HG03565 (cell line): ENCODE measurements at regions not wholly inside any gene's neighbourhood (a gene's known extent, or its start where the extent isn't known, plus 50 kb on each side); places are given as distances from the start of the nearest gene placed in this dataset.
"Not testable (repeated sequence)": the region's sequence is repeated elsewhere in the genome, so short reads cannot be mapped to it uniquely, and the experiment has no call there.

Experiments
- ATAC-seq: cut with Tn5 transposase; IDR thresholded peaks from one replicate; pipeline ENCODE4 v1.9.1; 2021; ENCODE audit warnings: mild to moderate bottlenecking, moderate library complexity; ENCODE audit not compliant: unreplicated experiment

DNA sequence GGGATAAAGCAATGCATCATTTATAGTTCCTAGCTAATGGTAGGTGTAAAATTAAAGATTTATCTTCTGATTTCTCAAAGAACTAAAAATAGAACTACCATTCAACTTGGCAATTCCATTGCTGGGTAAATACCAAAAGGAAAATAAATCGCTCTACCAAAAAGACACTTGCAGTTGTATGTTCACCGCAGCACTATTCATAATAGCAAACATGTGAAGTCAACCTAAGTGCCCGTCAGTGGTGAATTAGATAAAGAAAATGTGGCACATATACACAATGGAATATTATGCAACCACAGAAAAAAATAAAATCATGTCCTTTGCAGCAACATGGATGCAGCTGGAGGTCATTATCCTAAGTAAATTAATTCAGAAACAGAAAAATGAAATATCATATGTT lies 192.8 kb upstream of the ADRA1D start:
- no peak for ATAC-seq

DNA sequence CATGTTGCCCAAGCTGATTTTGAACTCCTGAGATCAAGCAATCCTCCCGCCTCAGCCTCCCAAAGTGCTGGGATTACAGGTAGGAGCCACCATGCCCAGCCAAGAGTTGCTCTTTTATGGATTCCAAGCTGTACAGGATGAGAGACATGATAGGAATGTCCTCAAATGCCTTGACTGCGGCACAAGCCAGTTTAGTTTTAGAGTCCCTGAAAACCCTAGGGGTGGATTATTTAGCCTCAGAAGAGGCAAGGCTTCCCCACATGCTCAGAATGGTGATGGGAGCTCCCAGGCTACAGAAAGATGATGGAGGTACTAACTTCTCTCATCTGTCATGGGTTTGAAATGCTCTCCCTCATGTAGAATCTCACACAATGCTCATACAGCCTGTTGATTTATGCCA lies 192.1 kb upstream of the ADRA1D start:
- no peak for ATAC-seq

DNA sequence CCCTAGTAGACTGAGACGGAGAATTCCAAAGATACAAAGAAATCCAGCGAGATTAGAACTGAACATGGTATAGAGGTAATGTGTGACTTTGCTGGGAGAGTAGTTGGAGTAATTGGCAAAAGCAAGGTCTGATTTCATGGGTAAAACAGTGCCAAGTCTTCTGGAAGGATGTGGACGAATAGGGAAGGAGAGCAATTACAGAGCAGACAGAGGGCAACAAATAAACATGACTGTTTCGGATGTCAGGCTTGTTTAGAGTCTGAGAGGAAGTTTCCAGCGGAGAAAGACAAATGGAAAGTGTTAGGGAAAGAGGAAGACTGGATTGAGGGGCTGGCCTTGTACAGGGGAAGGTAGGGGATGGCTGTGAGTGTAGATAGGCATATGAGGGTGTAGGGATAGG lies 190.4 kb upstream of the ADRA1D start:
- ATAC-seq: no peak

GRCh38 chr20:4437131-4437530 lies 188.0 kb upstream of the ADRA1D start:
- ATAC-seq: no peak

GRCh38 chr20:4435671-4436455 lies 186.8 kb upstream of the ADRA1D start:
- ATAC-seq: no peak

DNA sequence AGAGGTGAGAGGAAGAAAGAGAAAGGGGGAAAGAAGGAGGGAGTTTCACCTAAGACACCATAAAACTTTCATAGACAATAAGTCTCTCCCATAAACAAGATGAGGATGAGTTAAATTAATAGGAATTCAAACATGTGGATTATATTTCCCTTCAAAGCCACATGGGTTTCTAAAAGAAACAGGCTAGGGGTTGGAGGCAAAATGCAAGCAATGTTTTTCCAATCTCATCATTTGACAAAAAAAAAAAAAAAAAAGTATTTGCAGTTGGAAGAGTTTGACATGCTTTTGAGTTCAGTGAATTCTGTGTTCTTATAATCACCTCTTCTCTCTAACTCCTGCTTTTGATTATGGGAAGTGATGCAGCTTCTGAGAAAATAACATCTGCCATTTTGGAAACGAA lies 186.1 kb upstream of the ADRA1D start:
- ATAC-seq: no peak

DNA sequence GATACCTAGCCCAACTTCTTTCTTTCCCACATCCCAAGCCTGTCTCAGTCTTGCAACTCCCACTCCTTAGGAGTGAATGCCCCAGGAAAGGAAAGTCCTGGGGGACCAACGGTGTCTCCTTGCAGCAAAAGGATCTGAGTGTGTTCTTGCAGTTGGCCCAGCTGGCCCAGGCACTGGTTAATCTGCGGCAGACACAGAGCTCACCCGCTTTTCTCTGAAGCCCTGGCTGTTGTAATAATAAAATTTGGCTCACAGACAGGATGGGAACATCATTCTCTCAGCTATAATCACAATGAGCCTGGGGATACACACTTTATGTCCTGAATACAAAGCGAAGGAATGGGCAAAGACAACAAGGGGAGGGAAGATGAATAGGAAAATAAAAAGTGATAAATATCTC lies 185.6 kb upstream of the ADRA1D start:
- no peak for ATAC-seq

GRCh38 chr20:4431446-4431845 lies 182.4 kb upstream of the ADRA1D start:
- no peak for ATAC-seq

DNA sequence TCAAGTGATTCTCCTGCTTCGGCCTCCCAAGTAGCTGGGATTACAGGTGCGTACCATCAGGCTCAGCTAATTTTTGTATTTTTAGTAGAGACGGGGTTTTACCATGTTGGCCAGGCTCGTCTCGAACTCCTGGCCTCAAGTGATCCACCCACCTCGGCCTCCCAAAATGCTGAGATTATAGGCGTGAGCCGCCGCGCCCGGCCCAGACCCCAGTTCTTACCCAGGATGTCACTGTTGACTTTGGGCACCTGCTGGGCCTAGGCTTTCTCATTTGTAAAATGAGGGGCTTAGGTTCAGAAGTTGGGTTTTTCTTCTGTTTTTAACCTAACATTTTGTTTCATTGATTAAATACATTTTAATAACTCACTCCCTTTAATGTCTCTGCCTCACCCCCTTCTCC lies 181.7 kb upstream of the ADRA1D start:
- ATAC-seq: not testable (repeated sequence)

DNA sequence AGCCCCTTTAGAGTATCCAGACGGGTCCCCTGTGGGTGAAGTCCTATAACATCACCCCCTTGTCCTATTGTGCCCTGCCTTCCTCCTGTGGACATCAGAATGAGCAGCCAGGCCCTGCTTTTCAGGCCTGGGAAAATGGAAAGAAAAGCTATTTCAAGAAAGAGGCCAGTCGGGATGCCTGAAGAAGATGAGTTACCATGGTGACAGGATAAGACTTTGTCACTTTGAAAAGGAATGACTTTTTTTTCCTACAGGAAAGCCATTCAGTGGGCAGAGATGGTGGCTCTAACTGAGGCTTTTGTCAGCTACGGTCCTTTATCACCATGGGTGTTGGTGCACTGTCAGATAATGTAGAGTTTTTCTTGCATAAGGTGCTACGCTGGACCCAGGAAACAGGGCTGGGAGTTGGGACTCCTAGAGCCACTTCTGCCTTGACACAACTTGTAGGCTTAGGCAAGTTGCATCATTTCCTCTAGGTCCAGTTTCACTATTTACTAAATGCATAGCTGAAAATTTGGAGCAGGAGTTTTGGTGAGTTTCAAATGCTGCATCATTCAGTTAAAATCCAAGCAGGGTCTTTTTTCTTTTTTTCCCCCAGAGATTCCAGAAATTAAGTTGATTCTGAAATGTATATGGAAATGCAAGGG lies 179.0 kb upstream of the ADRA1D start:
- no peak for ATAC-seq

GRCh38 chr20:4418141-4418540 lies 169.1 kb upstream of the ADRA1D start:
- ATAC-seq: no peak

GRCh38 chr20:4415281-4415680 lies 166.2 kb upstream of the ADRA1D start:
- no peak for ATAC-seq

GRCh38 chr20:4413314-4414049 lies 164.4 kb upstream of the ADRA1D start:
- ATAC-seq: no peak

- no peak for ATAC-seq
These were observed 163.1 kb upstream of the ADRA1D start for GRCh38 chr20:4412216-4412615.

- no peak for ATAC-seq
These were observed 162.7 kb upstream of the ADRA1D start for GRCh38 chr20:4411744-4412143.

GRCh38 chr20:4406627-4407026 lies 157.5 kb upstream of the ADRA1D start:
- ATAC-seq: no peak

DNA sequence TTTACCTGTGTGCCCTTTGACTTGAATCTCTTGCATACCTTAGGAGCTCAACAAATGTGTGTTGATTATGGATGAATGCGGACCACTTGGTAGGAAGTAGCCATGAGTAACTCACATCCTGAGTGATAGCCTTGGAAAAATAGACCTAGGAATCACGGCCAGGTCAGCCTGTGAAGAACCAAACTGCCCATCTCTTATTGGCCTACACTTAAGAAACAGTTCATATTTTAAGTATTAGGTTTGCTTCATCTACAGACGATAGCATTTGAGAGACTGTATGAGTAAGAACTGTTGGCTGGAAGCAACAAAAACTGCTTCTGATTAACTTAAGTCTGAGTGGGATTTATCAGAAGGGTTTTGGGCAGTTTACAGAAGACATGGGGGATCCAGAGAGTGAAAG lies 152.5 kb upstream of the ADRA1D start:
- no peak for ATAC-seq

- ATAC-seq: no peak
These were observed 135.9 kb upstream of the ADRA1D start for GRCh38 chr20:4384961-4385360.

DNA sequence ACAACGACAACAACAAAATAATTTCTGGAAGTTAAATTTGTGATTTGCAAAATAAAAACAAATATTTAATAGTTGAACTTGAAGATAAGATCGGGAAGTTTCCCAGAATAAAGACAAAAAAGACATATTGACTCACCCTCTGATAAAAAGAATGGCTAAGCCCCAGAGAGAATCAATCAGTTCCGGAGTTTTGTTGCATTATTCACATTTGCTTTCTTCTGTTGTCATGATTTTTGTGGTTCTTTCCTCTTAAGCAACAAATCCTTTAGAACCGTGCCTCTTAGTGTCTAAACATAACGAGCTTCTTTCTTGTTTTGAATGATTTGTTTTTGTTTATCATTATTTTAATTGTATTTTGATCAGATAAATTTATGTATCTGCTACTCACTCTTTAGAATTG lies 134.9 kb upstream of the ADRA1D start:
- no peak for ATAC-seq

DNA sequence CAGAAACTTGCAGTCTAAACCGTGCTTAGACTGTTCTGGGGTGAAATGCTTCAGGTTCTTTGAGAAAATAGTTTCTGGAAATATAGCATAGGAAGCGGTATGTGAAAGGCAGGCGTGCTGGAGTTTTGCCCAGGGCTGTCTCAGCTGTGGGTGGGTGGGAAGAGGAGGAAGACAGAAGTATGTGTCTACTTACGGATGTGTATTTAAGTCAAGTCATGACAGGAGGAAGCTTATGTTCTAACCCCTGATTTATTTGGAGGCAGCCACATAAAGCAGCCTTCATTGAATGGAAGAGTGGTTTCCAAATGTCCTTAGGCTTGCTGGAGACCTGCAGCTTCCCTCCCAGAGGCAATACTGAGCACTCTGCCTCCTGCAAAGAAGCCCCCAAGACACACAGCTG lies 126.8 kb upstream of the ADRA1D start:
- no peak for ATAC-seq

GRCh38 chr20:4373454-4373853 lies 124.4 kb upstream of the ADRA1D start:
- no peak for ATAC-seq

DNA sequence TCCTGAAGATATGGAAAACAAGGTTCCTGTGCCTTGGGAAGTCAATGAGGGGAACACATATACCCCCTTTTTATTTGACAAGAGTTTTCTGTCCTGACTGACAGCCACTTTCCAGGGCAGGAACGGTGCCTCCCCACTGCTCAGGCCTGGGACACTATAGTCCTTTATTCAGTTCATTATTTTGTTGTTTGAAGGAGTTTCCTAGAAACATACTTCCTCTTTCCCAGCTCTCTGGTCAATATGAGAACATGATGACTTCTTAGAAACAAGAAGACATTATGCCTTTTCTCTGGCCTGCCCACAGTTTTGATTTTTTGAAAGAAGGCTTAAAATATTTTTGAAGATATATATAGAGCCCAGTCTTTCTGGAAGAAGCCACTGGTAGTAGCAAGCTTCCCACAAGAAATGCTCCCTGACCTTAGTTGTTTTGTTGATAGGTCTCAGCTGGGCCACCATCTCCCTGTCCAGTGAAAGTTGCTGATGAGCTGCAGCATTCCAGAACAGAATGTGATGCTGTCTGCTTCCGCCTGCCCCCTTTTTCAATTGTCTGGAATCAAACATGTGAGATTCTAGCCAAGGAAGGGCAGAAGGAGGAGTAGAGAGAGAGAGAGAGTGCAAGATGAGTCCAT lies 122.7 kb upstream of the ADRA1D start:
- ATAC-seq: no peak
